B cell (primary cell): ENCODE measurements at regions not wholly inside any gene's neighbourhood (a gene's known extent, or its start where the extent isn't known, plus 50 kb on each side); places are given as distances from the start of the nearest gene placed in this dataset.

Experiments used
- ATAC-seq: fragments of 200-7000 bp; cut with Tn5 transposase; one replicate; pipeline ENCODE4 v1.10.0; 2021; ENCODE audit warnings: low read depth, mild to moderate bottlenecking, moderate number of reproducible peaks, moderate library complexity
- CTCF ChIA-PET: fragments of 350-600 bp; sonication (Branson Sonifier 250); formaldehyde crosslinking; loops from one replicate; lab custom pipeline; 2021; ENCODE audit warnings: antibody characterized with exemption, inconsistent platforms; lab: Charles Lee
- POLR2A ChIA-PET: fragments of 350-600 bp; sonication (Branson Sonifier 250); formaldehyde crosslinking; loops from one replicate; lab custom pipeline; 2021; ENCODE audit warnings: antibody characterized with exemption; lab: Charles Lee
- DNase-seq: peaks from one replicate; pipeline ENCODE4 v3.0.0; 2013
- H2AFZ ChIP-seq: 2 replicates; pipeline ENCODE4 v1.6.1; 2012; ENCODE audit warnings: mild to moderate bottlenecking, low read depth, low read length; ENCODE audit not compliant: insufficient read depth, poor library complexity, severe bottlenecking
- H3K27ac ChIP-seq, 2 donors: 1 replicate in 1 of 2; 2 replicates in 1 of 2; pipeline ENCODE4 v1.5.1; 2012 to 2013; ENCODE audit warnings: low read length in 2 of 2, mild to moderate bottlenecking in 2 of 2, moderate library complexity in 1 of 2
- H3K27me3 ChIP-seq, 4 experiments: fragments of 200-600 bp in 1 of 4; sonication (generic) in 1 of 4; replicated peaks in 1 of 4; 1 replicate in 2 of 4; 2 replicates in 2 of 4; pipeline versions ENCODE4 v1.6.1 to v1.7.0; 2013 to 2016; ENCODE audit warnings: low read length in 3 of 4, mild to moderate bottlenecking in 2 of 4, mixed read lengths in 1 of 4, moderate library complexity in 1 of 4; ENCODE audit not compliant: insufficient read depth in 4 of 4, control insufficient read depth in 3 of 4; ENCODE audit errors: control extremely low read depth in 1 of 4
- H3K36me3 ChIP-seq, 2 experiments: replicated peaks in 1 of 2; 1 replicate in 1 of 2; 2 replicates in 1 of 2; pipeline versions ENCODE4 v1.6.1 to v1.7.1; 2013; ENCODE audit warnings: low read length in 1 of 2; ENCODE audit not compliant: insufficient read depth in 2 of 2, control insufficient read depth in 1 of 2; ENCODE audit errors: control extremely low read depth in 1 of 2, extremely low read depth in 1 of 2
- H3K4me1 ChIP-seq, 2 donors: fragments of 200-600 bp in 1 of 2; sonication (generic) in 1 of 2; 1 replicate in 1 of 2; 2 replicates in 1 of 2; pipeline versions ENCODE4 v1.5.1 to v1.6.1; 2013 to 2017; ENCODE audit warnings: low read length in 2 of 2; ENCODE audit not compliant: control insufficient read depth in 2 of 2, insufficient read depth in 2 of 2
- H3K4me2 ChIP-seq: replicated peaks from 2 replicates; pipeline ENCODE3; 2012; ENCODE audit warnings: mild to moderate bottlenecking, low read depth, low read length; ENCODE audit not compliant: poor library complexity, severe bottlenecking
- H3K4me3 ChIP-seq, 5 experiments: fragments of 200-600 bp in 1 of 5; sonication (generic) in 1 of 5; 1 replicate in 3 of 5; 2 replicates in 2 of 5; pipeline versions ENCODE4 v1.5.1 to v1.7.0; 2011 to 2016; ENCODE audit warnings: low read length in 4 of 5, mild to moderate bottlenecking in 4 of 5, low read depth in 2 of 5, control low read depth in 1 of 5, moderate library complexity in 1 of 5; ENCODE audit not compliant: insufficient read depth in 1 of 5; ENCODE audit errors: control extremely low read depth in 1 of 5, extremely low read depth in 1 of 5
- H3K79me2 ChIP-seq: fragments of 200-600 bp; sonication (generic); one replicate; pipeline ENCODE4 v1.6.0; 2016; ENCODE audit warnings: low read length; ENCODE audit not compliant: control insufficient read depth, insufficient read depth
- H3K9ac ChIP-seq: fragments of 200-600 bp; sonication (generic); 2 replicates; pipeline ENCODE4 v1.6.1; 2017; ENCODE audit warnings: mild to moderate bottlenecking, low read length, moderate library complexity
- H3K9me3 ChIP-seq, 3 donors: one replicate each; pipeline versions ENCODE4 v1.6.1 to v1.7.1; 2013; ENCODE audit warnings: low read length in 2 of 3; ENCODE audit not compliant: control insufficient read depth in 2 of 3, insufficient read depth in 1 of 3; ENCODE audit errors: control extremely low read depth in 1 of 3
- H4K20me1 ChIP-seq: 2 replicates; pipeline ENCODE4 v1.6.0; 2012; ENCODE audit warnings: mild to moderate bottlenecking, low read length; ENCODE audit not compliant: insufficient read depth, control insufficient read depth, poor library complexity, severe bottlenecking
- H3K27ac Mint-ChIP-seq: one replicate; pipeline ENCODE4 v1.8.0; 2021; ENCODE audit warnings: mixed read lengths
- H3K27me3 Mint-ChIP-seq: one replicate; pipeline ENCODE4 v1.8.0; 2021; ENCODE audit warnings: mixed read lengths
- H3K4me1 Mint-ChIP-seq: one replicate; pipeline ENCODE4 v1.8.0; 2021; ENCODE audit warnings: mixed read lengths
- H3K4me3 Mint-ChIP-seq: one replicate; pipeline ENCODE4 v1.8.0; 2021; ENCODE audit warnings: mixed read lengths
- H3K9me3 Mint-ChIP-seq: one replicate; pipeline ENCODE4 v1.8.0; 2022; ENCODE audit warnings: mixed read lengths; ENCODE audit not compliant: insufficient read depth
- EZH2 ChIP-seq: IDR thresholded peaks from 2 replicates; pipeline ENCODE4 v1.6.1; 2012; ENCODE audit warnings: borderline replicate concordance, low read depth, mild to moderate bottlenecking, moderate library complexity, low read length; ENCODE audit not compliant: insufficient read depth, poor library complexity, severe bottlenecking
- WGBS: methylation state at CpG from one replicate; pipeline ENCODE4 v1.1.5; 2013; ENCODE audit warnings: missing lambda C conversion rate; ENCODE audit not compliant: insufficient coverage; 5-methylcytosine and 5-hydroxymethylcytosine counted together
- intact Hi-C: fragments of 100-400 bp; cut with micrococcal nuclease; formaldehyde crosslinking; loops from one replicate; pipeline ENCODE4 v1.10.0; 2022
- TF ChIP-seq, protein P1 (sequence below): fragments of 200-600 bp; IDR thresholded peaks from one replicate; pipeline ENCODE4 v1.8.0; 2022; ENCODE audit warnings: antibody characterized with exemption, mild to moderate bottlenecking

DNA sequence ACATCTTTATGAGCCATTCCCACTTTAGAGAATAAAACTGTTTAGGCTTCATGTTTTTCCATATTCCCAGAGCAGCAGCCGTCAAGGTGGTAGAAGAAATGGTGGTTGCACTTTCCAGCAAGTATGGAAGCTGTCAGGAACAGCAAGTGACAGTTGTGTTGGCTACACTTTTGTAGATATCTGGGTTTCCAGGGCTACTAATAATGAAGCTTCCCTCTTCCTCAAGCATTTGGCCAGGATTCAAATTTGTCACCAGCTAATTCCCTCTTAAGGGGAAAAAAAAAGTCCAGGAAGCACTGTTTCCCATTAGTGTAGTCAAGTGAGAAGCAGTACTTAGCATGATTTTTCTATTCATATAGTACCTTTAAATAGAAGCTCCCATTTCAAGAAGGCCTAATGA lies 252.8 kb downstream of the IGSF11 start:
- Histone ChIP-seq H3K9me3 (no peaks in the 10 kb centered on the region), H3K4me3 (no peak overlapping the region), H3K27ac (no peak overlapping the region), H3K36me3 (no peaks in the 10 kb centered on the region), H3K4me2 (no peak overlapping the region), H2AFZ (no peak overlapping the region), H3K79me2 (no peaks in the 10 kb centered on the region), H3K4me1 (no peaks in the 10 kb centered on the region), H4K20me1 (no peaks in the 10 kb centered on the region), H3K9ac (no peak overlapping the region), H3K27me3 (no peaks in the 10 kb centered on the region)
- no peak overlapping the region for H3K4me3 Mint-ChIP-seq
- TF ChIP-seq EZH2, result no peak
- TF ChIP-seq, protein P1, sequence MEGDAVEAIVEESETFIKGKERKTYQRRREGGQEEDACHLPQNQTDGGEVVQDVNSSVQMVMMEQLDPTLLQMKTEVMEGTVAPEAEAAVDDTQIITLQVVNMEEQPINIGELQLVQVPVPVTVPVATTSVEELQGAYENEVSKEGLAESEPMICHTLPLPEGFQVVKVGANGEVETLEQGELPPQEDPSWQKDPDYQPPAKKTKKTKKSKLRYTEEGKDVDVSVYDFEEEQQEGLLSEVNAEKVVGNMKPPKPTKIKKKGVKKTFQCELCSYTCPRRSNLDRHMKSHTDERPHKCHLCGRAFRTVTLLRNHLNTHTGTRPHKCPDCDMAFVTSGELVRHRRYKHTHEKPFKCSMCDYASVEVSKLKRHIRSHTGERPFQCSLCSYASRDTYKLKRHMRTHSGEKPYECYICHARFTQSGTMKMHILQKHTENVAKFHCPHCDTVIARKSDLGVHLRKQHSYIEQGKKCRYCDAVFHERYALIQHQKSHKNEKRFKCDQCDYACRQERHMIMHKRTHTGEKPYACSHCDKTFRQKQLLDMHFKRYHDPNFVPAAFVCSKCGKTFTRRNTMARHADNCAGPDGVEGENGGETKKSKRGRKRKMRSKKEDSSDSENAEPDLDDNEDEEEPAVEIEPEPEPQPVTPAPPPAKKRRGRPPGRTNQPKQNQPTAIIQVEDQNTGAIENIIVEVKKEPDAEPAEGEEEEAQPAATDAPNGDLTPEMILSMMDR, result no peak
- ChIA-PET POLR2A (no interaction called here), CTCF (interaction anchor here (2.1 kb wide), 1 partner anchor 100 kb away, joined by 5 read pairs; no protein-coding TSS in a partner anchor)
- H3K9me3 Mint-ChIP-seq, result no peaks in the 10 kb centered on the region
- DNase-seq, result no peak
- H3K4me1 Mint-ChIP-seq, result no peaks in the 10 kb centered on the region
- no peak for ATAC-seq
- peaks cover 5% of the 10 kb centered on the region for H3K27me3 Mint-ChIP-seq
- no CpG with 5 or more reads among the region's 1 CpG for WGBS
- no peak overlapping the region for H3K27ac Mint-ChIP-seq
- intact Hi-C loops, result no loop called here

DNA sequence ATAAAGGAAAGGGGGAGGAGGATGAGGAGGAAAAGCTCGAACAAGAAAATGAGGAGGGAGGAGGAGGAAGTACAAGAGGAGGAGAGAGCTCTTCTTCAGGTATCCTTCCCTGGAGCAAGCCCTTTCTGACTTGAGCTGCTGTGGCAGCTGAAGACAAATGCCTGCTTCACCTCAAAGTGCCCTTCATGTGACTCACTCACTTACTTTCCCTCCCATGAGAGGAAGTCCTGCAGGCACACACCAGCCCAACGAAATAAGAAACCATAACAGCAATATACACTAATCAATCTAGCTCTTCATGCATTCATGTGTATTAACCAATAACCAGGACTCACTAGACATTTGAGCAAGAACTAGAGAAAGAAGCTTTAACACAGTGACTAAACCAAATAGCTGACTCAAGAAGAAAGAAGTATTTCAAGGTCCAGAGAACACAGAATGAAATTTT lies 251.9 kb downstream of the IGSF11 start:
- Mint-ChIP-seq H3K4me1 (no peaks in the 10 kb centered on the region), H3K4me3 (no peak overlapping the region), H3K27ac (no peak overlapping the region), H3K27me3 (peaks cover 5% of the 10 kb centered on the region), H3K9me3 (no peaks in the 10 kb centered on the region)
- ChIA-PET CTCF (interaction anchor here (2.1 kb wide), 1 partner anchor 100 kb away, joined by 5 read pairs; no protein-coding TSS in a partner anchor), POLR2A (no interaction called here)
- intact Hi-C loops, result no loop called here
- H2AFZ ChIP-seq, result no peak overlapping the region
- no peak for ATAC-seq
- no peak for DNase-seq
- no peaks in the 10 kb centered on the region for H3K36me3 ChIP-seq
- WGBS, result 13% methylated on average over 1 of the region's 2 CpGs
- no peaks in the 10 kb centered on the region for H3K79me2 ChIP-seq
- no peak overlapping the region for H3K4me2 ChIP-seq
- no peaks in the 10 kb centered on the region for H3K27me3 ChIP-seq
- no peak overlapping the region for H3K27ac ChIP-seq
- TF ChIP-seq, protein P1, result no peak
- no peak for TF ChIP-seq EZH2
- H3K4me1 ChIP-seq, result no peaks in the 10 kb centered on the region
- H4K20me1 ChIP-seq, result no peaks in the 10 kb centered on the region
- no peaks in the 10 kb centered on the region for H3K9me3 ChIP-seq
- H3K9ac ChIP-seq, result no peak overlapping the region
- no peak overlapping the region for H3K4me3 ChIP-seq
